Osteocyte (in vitro differentiated cells): ENCODE measurements at regions not wholly inside any gene's neighbourhood (a gene's known extent, or its start where the extent isn't known, plus 50 kb on each side); places are given as distances from the start of the nearest gene placed in this dataset.

Experiments used
- DNase-seq: peaks from one replicate; pipeline ENCODE4 v3.0.0; 2021; ENCODE audit warnings: mixed read lengths; ENCODE audit not compliant: unreplicated experiment; ENCODE audit errors: extremely low spot score
- H3K27ac Mint-ChIP-seq: one replicate; pipeline ENCODE4 v1.8.0; 2021; ENCODE audit warnings: mild to moderate bottlenecking, mixed read lengths; ENCODE audit not compliant: unreplicated experiment
- H3K27me3 Mint-ChIP-seq: one replicate; pipeline ENCODE4 v1.8.0; 2021; ENCODE audit warnings: mixed read lengths; ENCODE audit not compliant: unreplicated experiment
- H3K36me3 Mint-ChIP-seq: one replicate; pipeline ENCODE4 v1.8.0; 2021; ENCODE audit warnings: mixed read lengths; ENCODE audit not compliant: unreplicated experiment
- H3K4me1 Mint-ChIP-seq: one replicate; pipeline ENCODE4 v1.8.0; 2021; ENCODE audit warnings: mixed read lengths; ENCODE audit not compliant: unreplicated experiment
- H3K4me3 Mint-ChIP-seq: one replicate; pipeline ENCODE4 v1.8.0; 2021; ENCODE audit warnings: mild to moderate bottlenecking, moderate library complexity, mixed read lengths; ENCODE audit not compliant: unreplicated experiment
- H3K9me3 Mint-ChIP-seq: one replicate; pipeline ENCODE4 v1.8.0; 2021; ENCODE audit warnings: mixed read lengths; ENCODE audit not compliant: unreplicated experiment
- CTCF ChIP-seq: fragments of 200-600 bp; sonication (generic); IDR thresholded peaks from 2 replicates; pipeline ENCODE4 v1.5.0; 2021; ENCODE audit warnings: antibody characterized with exemption, mild to moderate bottlenecking, moderate library complexity

GRCh38 chr4:79772510-79772909, 300.5 kb downstream of the ANTXR2 start:
- Mint-ChIP-seq H3K4me3 (no peak overlapping the region), H3K9me3 (peaks cover 47% of the 10 kb centered on the region), H3K36me3 (no peaks in the 10 kb centered on the region), H3K27ac (no peak overlapping the region), H3K4me1 (no peaks in the 10 kb centered on the region), H3K27me3 (no peaks in the 10 kb centered on the region)
- no peak for TF ChIP-seq CTCF
- DNase-seq: no peak

GRCh38 chr4:79764120-79764519, 308.9 kb downstream of the ANTXR2 start:
- Mint-ChIP-seq H3K9me3 (peaks cover 13% of the 10 kb centered on the region), H3K27me3 (no peaks in the 10 kb centered on the region), H3K4me1 (no peaks in the 10 kb centered on the region), H3K36me3 (no peaks in the 10 kb centered on the region), H3K27ac (no peak overlapping the region), H3K4me3 (no peak overlapping the region)
- TF ChIP-seq CTCF: no peak
- DNase-seq: no peak

GRCh38 chr4:79763486-79764075, 309.4 kb downstream of the ANTXR2 start:
- no peak for DNase-seq
- Mint-ChIP-seq H3K27me3 (no peaks in the 10 kb centered on the region), H3K27ac (no peak overlapping the region), H3K4me3 (no peak overlapping the region), H3K4me1 (no peaks in the 10 kb centered on the region), H3K9me3 (peaks cover 13% of the 10 kb centered on the region), H3K36me3 (no peaks in the 10 kb centered on the region)
- TF ChIP-seq CTCF: no peak

GRCh38 chr4:79759793-79760192, 313.2 kb downstream of the ANTXR2 start:
- Mint-ChIP-seq H3K4me1 (no peaks in the 10 kb centered on the region), H3K4me3 (no peak overlapping the region), H3K36me3 (no peaks in the 10 kb centered on the region), H3K27ac (no peak overlapping the region), H3K9me3 (no peaks in the 10 kb centered on the region), H3K27me3 (no peaks in the 10 kb centered on the region)
- no peak for DNase-seq
- no peak for TF ChIP-seq CTCF

- no peak for DNase-seq
- Mint-ChIP-seq H3K27me3 (peaks cover 1% of the 10 kb centered on the region), H3K27ac (no peak overlapping the region), H3K4me1 (no peaks in the 10 kb centered on the region), H3K9me3 (no peaks in the 10 kb centered on the region), H3K4me3 (no peak overlapping the region), H3K36me3 (no peaks in the 10 kb centered on the region)
- no peak for TF ChIP-seq CTCF
Measured at GRCh38 chr4:79757600-79757999, 315.4 kb downstream of the ANTXR2 start.
